ENCODE measurements at regions not wholly inside any gene's neighbourhood (a gene's known extent, or its start where the extent isn't known, plus 50 kb on each side); places are given as distances from the start of the nearest gene placed in this dataset.

- peak; percentile 80 for DNase-seq (ENCODE audit: low spot score)
Measured at GRCh38 chr1:186620566-186621350, 59.5 kb downstream of the PTGS2 start.

DNA sequence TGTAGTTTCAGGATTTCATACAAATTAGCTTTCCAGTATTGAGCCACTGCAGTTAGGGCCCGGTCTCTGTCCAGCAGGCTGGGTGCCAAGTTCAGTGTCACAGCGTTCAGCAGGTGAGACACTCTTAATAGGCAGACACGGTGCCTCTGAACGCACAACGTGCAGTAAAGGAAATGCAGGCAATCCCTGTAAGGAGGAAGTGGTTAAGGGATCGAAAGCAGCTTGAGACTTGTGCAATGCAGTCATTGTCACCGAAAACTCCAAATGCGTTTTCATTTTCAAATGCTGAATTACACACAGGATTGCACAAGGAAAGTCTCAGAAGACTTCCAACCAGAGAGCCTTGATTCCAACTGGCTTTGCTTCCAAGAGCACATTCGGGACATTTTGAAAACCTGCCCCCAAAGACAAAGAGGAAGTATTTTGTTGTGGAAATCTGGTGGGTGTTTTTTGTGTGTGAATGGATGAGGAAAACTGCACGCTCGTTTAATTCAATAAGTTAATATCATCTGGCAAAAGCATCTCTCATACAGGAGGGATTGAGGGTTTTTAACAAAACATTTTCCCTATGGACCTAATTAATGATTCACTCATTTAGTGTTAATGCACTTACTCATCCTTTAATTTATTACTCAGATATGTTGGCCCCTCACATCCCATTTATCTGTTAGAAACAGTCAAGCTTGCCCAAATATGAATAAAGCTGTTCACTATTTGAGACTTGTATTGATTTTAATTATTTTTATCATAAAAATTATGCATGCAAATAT is 61.6 kb downstream of the PTGS2 start:
- DNase-seq (ENCODE audit: low spot score), result peak; percentile 59

DNA sequence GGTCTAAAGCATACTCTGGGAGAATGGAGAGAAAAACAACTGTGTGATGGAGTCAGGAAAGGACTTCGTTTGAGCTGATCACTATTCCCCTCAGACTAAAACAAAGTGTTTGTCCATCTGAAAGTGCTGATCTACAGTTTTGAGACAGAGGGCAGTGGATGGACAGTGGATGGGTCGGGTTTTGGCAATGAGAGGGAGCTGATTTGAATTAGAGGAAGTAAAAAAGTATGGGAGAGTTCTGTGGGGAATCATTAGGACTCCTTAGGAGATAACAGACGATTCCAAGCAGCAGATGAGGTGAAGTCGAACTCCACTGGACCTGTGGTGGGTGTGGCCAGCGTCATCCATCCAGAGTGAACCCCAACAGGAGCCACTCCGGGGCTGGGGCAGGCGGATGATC is 62.3 kb downstream of the PTGS2 start:
- peak; percentile 38 for DNase-seq (ENCODE audit: low spot score)

GRCh38 chr1:186616511-186616910 is 63.7 kb downstream of the PTGS2 start:
- DNase-seq (ENCODE audit: low spot score), result no peak

DNA sequence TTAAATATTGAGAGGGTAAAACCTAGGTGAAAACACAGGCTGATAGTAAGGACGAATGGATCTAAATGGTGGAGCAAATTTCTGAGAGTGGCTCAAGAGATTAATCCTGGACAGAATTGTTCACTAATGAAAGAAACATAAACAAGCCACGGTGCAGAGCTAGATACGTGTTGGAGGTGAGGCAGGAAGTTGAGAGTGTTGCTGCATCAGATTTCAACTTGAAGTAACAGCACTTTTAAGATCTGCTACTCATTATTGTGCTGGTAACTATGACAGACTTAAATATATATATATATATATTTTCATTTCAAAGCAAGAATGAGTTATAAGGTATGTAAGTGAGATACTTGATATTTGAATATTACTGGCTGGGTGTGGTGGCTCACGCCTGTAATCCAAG is 64.9 kb downstream of the PTGS2 start:
- DNase-seq (ENCODE audit: low spot score), result no peak

GRCh38 chr1:186611156-186611555 is 69.1 kb downstream of the PTGS2 start:
- DNase-seq (ENCODE audit: low spot score), result no peak

GRCh38 chr1:186609183-186609582 is 71.0 kb downstream of the PTGS2 start:
- DNase-seq (ENCODE audit: low spot score), result no peak

DNA sequence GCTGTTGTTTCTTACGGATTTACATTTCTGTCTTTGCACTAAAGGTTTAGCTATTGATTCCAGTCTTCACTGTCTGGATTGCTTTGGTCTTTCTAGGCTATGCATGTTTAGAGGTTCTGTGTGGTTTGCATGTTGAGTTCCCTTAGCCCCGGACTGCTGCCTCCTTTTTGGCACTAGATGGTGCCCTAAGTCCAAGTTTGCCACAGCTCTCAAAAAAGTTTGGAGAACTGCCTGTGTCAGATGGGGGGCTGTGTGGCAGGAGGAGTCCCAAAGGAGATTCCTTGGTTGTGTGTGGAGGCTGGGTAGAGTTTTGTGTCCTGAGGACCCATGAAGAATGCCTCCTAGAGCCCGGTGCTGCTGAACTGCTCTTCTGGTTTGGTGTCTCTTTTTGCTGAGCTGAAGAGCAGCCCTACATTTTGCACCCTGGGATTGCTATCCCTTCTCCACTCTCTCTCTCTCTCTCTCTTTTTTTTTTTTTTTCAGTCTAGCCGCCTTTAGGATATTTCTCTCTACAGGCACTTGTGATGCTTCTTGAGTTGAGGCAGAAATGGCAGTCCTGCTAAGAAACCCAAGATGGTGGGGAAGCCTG is 74.4 kb downstream of the PTGS2 start:
- DNase-seq (ENCODE audit: low spot score), result peak; percentile 67

- no peak for DNase-seq (ENCODE audit: low spot score)
Measured at GRCh38 chr1:186595969-186596368, 84.3 kb downstream of the PTGS2 start.

- no peak for DNase-seq (ENCODE audit: low spot score)
Measured at GRCh38 chr1:186578325-186579016, 101.8 kb downstream of the PTGS2 start.

GRCh38 chr1:186577633-186578032 is 102.6 kb downstream of the PTGS2 start:
- DNase-seq (ENCODE audit: low spot score), result no peak

DNA sequence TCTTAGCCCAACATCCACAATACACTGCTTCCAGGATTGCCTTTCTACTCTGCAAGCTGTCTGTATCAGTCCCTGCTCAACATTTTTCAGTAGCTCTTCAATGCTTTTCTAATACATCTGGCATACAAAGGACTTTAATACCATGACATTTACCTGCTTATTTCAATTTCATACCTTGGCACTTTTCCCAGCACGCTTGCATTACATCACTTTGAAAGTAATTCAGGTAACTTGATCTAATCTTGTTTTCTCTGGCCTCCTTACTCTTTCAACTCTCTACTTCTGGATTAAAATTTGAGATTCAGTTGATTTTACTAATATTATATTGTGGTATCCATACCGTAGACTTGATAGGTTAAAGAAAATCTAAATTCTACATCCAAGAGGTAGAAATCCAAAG is 103.0 kb downstream of the PTGS2 start:
- DNase-seq (ENCODE audit: low spot score), result no peak

DNA sequence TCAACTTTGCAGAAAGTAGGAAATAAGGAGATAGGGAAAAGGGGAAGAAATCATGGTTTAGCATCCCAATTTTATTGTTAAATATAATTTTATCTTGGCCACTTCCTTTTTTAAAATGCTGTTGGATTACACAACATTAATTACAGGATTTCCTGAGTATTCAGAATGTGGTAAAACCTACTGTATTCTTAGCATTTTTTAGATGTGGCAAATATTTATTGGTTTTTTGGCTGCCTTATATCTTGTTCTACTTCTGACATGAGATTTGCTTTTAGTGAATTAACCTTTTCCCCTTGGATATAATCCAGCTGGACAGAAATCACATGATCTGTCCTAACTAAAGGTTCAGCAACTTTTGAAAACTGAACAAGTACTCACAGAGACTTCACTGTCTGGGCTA is 104.9 kb downstream of the PTGS2 start:
- DNase-seq (ENCODE audit: low spot score), result peak; percentile 61

DNA sequence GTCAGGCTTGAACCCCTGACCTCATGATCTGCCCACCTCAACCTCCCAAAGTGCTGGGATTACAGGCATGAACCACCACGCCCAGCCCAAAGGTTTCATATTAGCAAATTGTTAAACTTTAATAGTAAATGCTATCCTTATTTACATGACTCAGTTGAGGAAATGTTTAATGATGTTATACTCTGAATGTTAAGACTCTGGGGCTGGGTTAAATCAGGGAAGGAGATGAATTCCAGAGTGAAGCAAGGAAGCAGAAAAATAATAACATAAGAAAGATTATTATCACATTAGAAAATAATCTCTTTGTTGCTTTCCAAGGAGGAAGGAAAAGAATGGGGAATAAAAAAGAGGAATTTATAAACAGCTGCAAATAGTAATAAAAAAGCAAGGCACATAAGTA is 105.3 kb downstream of the PTGS2 start:
- no peak for DNase-seq (ENCODE audit: low spot score)

- no peak for DNase-seq (ENCODE audit: low spot score)
Measured at GRCh38 chr1:186572509-186572908, 107.7 kb downstream of the PTGS2 start.

- DNase-seq (ENCODE audit: low spot score), result no peak
Measured at GRCh38 chr1:186571771-186572170, 108.5 kb downstream of the PTGS2 start.

DNA sequence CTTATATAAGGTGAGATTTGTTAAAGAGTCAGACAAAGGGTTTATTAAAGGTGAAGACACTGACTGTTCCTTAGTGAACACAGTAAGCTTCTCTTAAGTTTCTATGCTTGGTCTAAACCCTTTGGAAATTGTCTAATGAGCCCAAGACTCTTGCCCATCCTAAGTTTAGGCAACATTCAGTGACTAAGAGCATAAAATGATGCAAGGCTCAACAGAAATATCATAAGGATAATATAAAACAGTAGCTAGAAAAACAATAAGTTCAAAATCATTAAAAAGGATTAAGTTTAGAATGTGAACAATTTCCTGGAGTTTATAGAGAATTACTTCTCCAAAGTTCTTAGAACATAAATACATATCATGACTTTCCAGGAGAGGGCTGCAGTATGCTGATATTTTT is 108.9 kb upstream of the PDC start:
- no peak for DNase-seq (ENCODE audit: low spot score)

- no peak for DNase-seq (ENCODE audit: low spot score)
Measured at GRCh38 chr1:186568221-186568620, 107.3 kb upstream of the PDC start.

DNA sequence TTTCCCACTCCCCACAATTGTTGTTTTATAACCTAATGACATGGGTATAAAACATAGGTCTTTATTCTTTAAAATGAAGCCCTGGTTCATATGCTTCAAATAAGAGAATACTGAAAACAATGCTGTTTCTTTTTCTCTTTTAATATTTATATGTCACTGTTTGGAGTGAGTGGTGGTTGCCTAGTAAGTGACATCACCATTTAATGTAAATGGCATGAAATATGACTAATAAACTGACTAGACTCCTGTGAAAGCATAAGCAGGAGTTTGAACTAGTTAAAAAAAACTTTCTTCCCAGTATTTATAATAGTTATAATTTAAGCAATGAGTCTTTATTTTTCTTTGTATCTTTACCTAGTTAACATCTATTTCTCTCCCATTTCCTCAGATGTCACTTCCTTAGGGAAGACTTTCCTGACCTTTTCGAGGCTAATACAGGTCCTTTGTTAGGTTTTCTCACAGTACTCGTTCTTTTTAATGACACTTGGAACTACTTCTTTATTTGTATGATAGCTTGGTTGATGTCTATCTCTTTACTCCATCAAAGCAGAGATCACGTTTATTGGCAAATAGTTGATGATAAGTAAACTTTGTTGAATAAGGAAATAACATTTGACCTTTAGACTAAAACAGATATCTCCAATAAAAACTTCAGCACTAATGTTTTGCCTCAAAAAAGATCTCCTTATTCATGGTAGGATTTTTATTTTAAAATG is 105.4 kb upstream of the PDC start:
- DNase-seq (ENCODE audit: low spot score), result no peak

DNA sequence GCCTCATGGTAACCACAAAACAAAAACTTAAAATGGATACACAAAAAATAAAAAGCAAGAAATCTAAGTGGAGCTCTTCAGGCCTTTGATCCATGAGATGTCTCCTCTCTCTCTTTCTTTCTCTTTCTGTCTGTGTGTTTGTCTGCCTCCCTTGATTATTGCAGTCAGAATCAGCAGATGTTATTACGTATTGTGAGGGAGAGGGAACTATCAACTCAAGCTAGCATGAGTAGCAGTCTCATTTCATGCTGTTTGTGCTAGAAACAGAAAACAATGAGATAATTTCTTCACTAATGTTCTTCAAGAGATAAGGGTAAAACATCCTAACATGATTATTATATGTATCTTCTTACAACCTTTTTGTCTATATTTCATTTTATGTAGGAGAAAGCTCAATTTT is 103.7 kb upstream of the PDC start:
- peak; percentile 6 for DNase-seq (ENCODE audit: low spot score)

GRCh38 chr1:186559601-186560116 is 98.7 kb upstream of the PDC start:
- DNase-seq (ENCODE audit: low spot score), result peak; percentile 33
